ENCODE measurements at regions not wholly inside any gene's neighbourhood (a gene's known extent, or its start where the extent isn't known, plus 50 kb on each side); places are given as distances from the start of the nearest gene placed in this dataset.

DNA sequence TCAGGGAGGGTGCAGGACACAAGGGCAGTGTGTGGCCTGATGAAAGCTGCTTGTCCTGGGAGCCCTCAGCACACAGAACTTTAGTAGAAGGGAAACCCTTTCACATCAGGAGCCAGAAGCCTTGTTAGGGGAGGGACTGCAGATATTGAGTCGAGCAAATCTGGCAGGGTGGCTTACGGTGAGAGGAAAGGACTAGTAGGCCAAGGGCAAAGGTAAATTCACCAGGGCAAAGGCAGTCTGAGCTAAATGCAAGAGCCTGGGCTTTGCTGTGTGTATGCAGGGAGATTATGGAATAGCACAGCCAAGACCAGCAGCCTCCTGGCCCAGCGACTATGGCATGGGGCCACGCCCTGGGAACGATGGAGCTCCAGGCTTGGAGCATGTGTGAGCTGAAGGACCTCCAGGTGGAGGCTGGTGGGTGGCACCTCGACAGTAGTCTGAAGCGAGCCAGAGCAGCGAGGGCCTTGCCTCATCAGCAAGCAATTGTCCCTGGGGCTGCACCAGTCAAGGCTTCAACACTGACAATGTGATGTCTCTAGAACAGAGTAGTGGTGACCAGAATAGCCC is 76.1 kb downstream of the CCR1 start:
- ATAC-seq: no peak
- TF ChIP-seq PPARA (CRISPR knock-in tag; IDR thresholded peaks at IDR 0.05; ENCODE audit: borderline replicate concordance) (no peak), ZFP30 (CRISPR knock-in tag; IDR thresholded peaks at IDR 0.05) (no peak), RARB (CRISPR knock-in tag; IDR thresholded peaks at IDR 0.05) (no peak), ZNF70 (CRISPR knock-in tag; IDR thresholded peaks at IDR 0.05) (no peak), GLIS3 (CRISPR knock-in tag; IDR thresholded peaks at IDR 0.05) (no peak), TOX (CRISPR knock-in tag; IDR thresholded peaks at IDR 0.05; ENCODE audit: borderline replicate concordance) (no peak), ESRRG (CRISPR knock-in tag; IDR thresholded peaks at IDR 0.05) (no peak), ARNTL (CRISPR knock-in tag; IDR thresholded peaks at IDR 0.05; ENCODE audit: borderline replicate concordance, low read depth) (no peak), ZNF565 (CRISPR knock-in tag; conservative IDR thresholded peaks at IDR 0.05; ENCODE audit: low read depth) (no peak), CSDC2 (CRISPR knock-in tag; IDR thresholded peaks at IDR 0.05) (no peak), POU6F1 (CRISPR knock-in tag; IDR thresholded peaks at IDR 0.05; ENCODE audit: borderline replicate concordance, low read depth) (no peak), TSHZ2 (CRISPR knock-in tag; IDR thresholded peaks at IDR 0.05) (no peak), CREB5 (CRISPR knock-in tag; IDR thresholded peaks at IDR 0.05; ENCODE audit: low read depth) (no peak), ZFP3 (CRISPR knock-in tag; IDR thresholded peaks at IDR 0.05) (no peak), ZC3H10 (CRISPR knock-in tag; IDR thresholded peaks at IDR 0.05) (no peak)

DNA sequence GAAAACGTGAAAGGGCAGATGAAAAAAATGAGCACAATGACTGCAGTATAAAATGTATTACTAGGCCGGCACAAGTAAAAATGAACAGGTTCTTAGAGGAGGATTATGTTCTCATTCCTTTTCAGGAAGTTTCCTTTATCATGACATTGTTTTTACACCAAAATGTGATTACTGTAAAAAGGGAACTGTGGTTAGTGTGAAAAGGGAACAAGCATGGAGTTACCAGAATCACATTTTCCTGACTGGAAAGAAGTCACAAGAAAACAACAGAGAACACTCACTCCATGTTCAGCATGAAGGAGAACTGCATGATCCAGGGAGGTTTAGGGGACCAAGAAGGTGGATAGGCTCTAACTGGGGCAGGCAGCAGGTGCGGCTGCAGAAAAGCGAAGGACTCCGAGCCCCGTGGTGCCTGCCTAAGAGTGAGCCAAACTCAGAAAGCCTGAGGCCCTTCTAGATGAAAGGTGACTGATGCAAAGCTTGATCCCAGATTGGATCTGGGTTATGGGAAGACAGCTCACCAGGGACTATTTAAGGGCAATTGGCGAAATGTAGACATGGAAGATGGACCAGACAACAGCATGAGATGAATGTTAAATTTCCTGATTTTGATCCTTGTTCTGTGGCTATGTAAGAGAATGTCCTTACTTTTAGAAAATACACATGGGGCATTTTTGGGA is 77.3 kb downstream of the CCR1 start:
- ATAC-seq: no peak
- TF ChIP-seq CSDC2 (CRISPR knock-in tag; IDR thresholded peaks at IDR 0.05): no peak
- TF ChIP-seq TOX (CRISPR knock-in tag; IDR thresholded peaks at IDR 0.05; ENCODE audit: borderline replicate concordance): no peak
- no peak for TF ChIP-seq TCF4 (CRISPR knock-in tag; IDR thresholded peaks at IDR 0.05; ENCODE audit: borderline replicate concordance)
- no peak for TF ChIP-seq ZNF565 (CRISPR knock-in tag; conservative IDR thresholded peaks at IDR 0.05; ENCODE audit: low read depth)
- no peak for TF ChIP-seq BACH2 (CRISPR knock-in tag; IDR thresholded peaks at IDR 0.05; ENCODE audit: borderline replicate concordance)
- TF ChIP-seq ZFP3 (CRISPR knock-in tag; IDR thresholded peaks at IDR 0.05): no peak
- no peak for TF ChIP-seq CSRNP3 (CRISPR knock-in tag; IDR thresholded peaks at IDR 0.05)
- no peak for TF ChIP-seq ISL1 (CRISPR knock-in tag; IDR thresholded peaks at IDR 0.05)
- no peak for TF ChIP-seq OSR1 (CRISPR knock-in tag; IDR thresholded peaks at IDR 0.05)
- TF ChIP-seq ARNTL (CRISPR knock-in tag; IDR thresholded peaks at IDR 0.05; ENCODE audit: borderline replicate concordance, low read depth): no peak
- TF ChIP-seq PPARA (CRISPR knock-in tag; IDR thresholded peaks at IDR 0.05; ENCODE audit: borderline replicate concordance): no peak

GRCh38 chr3:46129588-46130272 is 78.4 kb downstream of the CCR1 start:
- no peak for ATAC-seq
- no peak for TF ChIP-seq CREB5 (CRISPR knock-in tag; IDR thresholded peaks at IDR 0.05; ENCODE audit: low read depth)
- TF ChIP-seq ZC3H10 (CRISPR knock-in tag; IDR thresholded peaks at IDR 0.05): no peak
- no peak for TF ChIP-seq TCF4 (CRISPR knock-in tag; IDR thresholded peaks at IDR 0.05; ENCODE audit: borderline replicate concordance)
- TF ChIP-seq ESRRG (CRISPR knock-in tag; IDR thresholded peaks at IDR 0.05): no peak
- no peak for TF ChIP-seq ZNF70 (CRISPR knock-in tag; IDR thresholded peaks at IDR 0.05)
- TF ChIP-seq ZFP30 (CRISPR knock-in tag; IDR thresholded peaks at IDR 0.05): no peak
- no peak for TF ChIP-seq SNAI2 (CRISPR knock-in tag; IDR thresholded peaks at IDR 0.05)
- TF ChIP-seq TOX (CRISPR knock-in tag; IDR thresholded peaks at IDR 0.05; ENCODE audit: borderline replicate concordance): no peak
- no peak for TF ChIP-seq ZFP3 (CRISPR knock-in tag; IDR thresholded peaks at IDR 0.05)
- TF ChIP-seq RARB (CRISPR knock-in tag; IDR thresholded peaks at IDR 0.05): no peak
- TF ChIP-seq ARNTL (CRISPR knock-in tag; IDR thresholded peaks at IDR 0.05; ENCODE audit: borderline replicate concordance, low read depth): no peak
- no peak for TF ChIP-seq ZNF8 (CRISPR knock-in tag; IDR thresholded peaks at IDR 0.05)
- no peak for TF ChIP-seq CSRNP3 (CRISPR knock-in tag; IDR thresholded peaks at IDR 0.05)
- TF ChIP-seq ISL1 (CRISPR knock-in tag; IDR thresholded peaks at IDR 0.05): no peak
- TF ChIP-seq POU6F1 (CRISPR knock-in tag; IDR thresholded peaks at IDR 0.05; ENCODE audit: borderline replicate concordance, low read depth): no peak
